KBM-7 (cell line): ENCODE measurements at regions not wholly inside any gene's neighbourhood (a gene's known extent, or its start where the extent isn't known, plus 50 kb on each side); places are given as distances from the start of the nearest gene placed in this dataset.
"Not testable (repeated sequence)": the region's sequence is repeated elsewhere in the genome, so short reads cannot be mapped to it uniquely, and the experiment has no call there.

Experiments
- DNase-seq: peaks from one replicate; pipeline ENCODE4 v3.0.0-alpha.2; 2015
- in situ Hi-C: fragments of 300-500 bp; cut with MboI; formaldehyde crosslinking; loops from 2 replicates; pipeline ENCODE4 v1.14.3; 2020; ENCODE audit warnings: low sequenced_read_pairs, low pct_unique_long_range_greater_than_20kb, mixed read lengths

GRCh38 chr6:6746333-6746969, 157.9 kb downstream of the LY86 start:
- no peak for DNase-seq
- in situ Hi-C loops = no loop called here

- DNase-seq = no peak
- in situ Hi-C loops = no loop called here
These were observed 158.4 kb downstream of the LY86 start for GRCh38 chr6:6746970-6747338.

- in situ Hi-C loops = no loop called here
- no peak for DNase-seq
These were observed 158.9 kb downstream of the LY86 start for GRCh38 chr6:6747371-6747770.

- in situ Hi-C loops = no loop called here
- DNase-seq = no peak
These were observed 159.5 kb downstream of the LY86 start for GRCh38 chr6:6748001-6748400.

- peak; percentile 87 for DNase-seq
- in situ Hi-C loops = no loop called here
These were observed 161.4 kb downstream of the LY86 start for GRCh38 chr6:6749702-6750491.

- DNase-seq = peak; percentile 22
- in situ Hi-C loops = no loop called here
These were observed 162.2 kb downstream of the LY86 start for GRCh38 chr6:6750594-6751265.

GRCh38 chr6:6751266-6751596, 162.7 kb downstream of the LY86 start:
- in situ Hi-C loops = no loop called here
- peak; percentile 18 for DNase-seq

GRCh38 chr6:6751619-6752023, 163.1 kb downstream of the LY86 start:
- in situ Hi-C loops = no loop called here
- peak; percentile 89 for DNase-seq

GRCh38 chr6:6752129-6752528, 163.6 kb downstream of the LY86 start:
- no peak for DNase-seq
- in situ Hi-C loops = no loop called here

- in situ Hi-C loops = no loop called here
- no peak for DNase-seq
These were observed 164.8 kb downstream of the LY86 start for GRCh38 chr6:6753301-6753700.

GRCh38 chr6:6756526-6756925, 168.0 kb downstream of the LY86 start:
- no peak for DNase-seq
- in situ Hi-C loops = no loop called here

GRCh38 chr6:6758546-6758914, 170.0 kb downstream of the LY86 start:
- in situ Hi-C loops = no loop called here
- DNase-seq = no peak

- peak; percentile 88 for DNase-seq
- in situ Hi-C loops = no loop called here
These were observed 170.6 kb downstream of the LY86 start for GRCh38 chr6:6758915-6759654.

GRCh38 chr6:6760002-6760401, 171.5 kb downstream of the LY86 start:
- no peak for DNase-seq
- in situ Hi-C loops = no loop called here

- DNase-seq, in situ Hi-C loops: not testable (repeated sequence)
These were observed 174.0 kb downstream of the LY86 start for GRCh38 chr6:6762566-6762965.

GRCh38 chr6:6764764-6765434, 176.4 kb downstream of the LY86 start:
- no peak for DNase-seq
- in situ Hi-C loops = no loop called here

GRCh38 chr6:6766230-6766905, 177.8 kb downstream of the LY86 start:
- no peak for DNase-seq
- in situ Hi-C loops = no loop called here

- in situ Hi-C loops = no loop called here
- DNase-seq = no peak
These were observed 180.9 kb downstream of the LY86 start for GRCh38 chr6:6769466-6769865.
